IMR-90 (cell line): ENCODE measurements at regions not wholly inside any gene's neighbourhood (a gene's known extent, or its start where the extent isn't known, plus 50 kb on each side); places are given as distances from the start of the nearest gene placed in this dataset.

Experiments
- ATAC-seq: fragments of 200-7000 bp; cut with Tn5 transposase; 2 replicates; pipeline ENCODE4 v1.9.1; 2020; ENCODE audit warnings: low read depth, mild to moderate bottlenecking, moderate library complexity
- BruUV-seq: library from RNA; stranded (reverse); fragments of 400-500 nt; replicated peaks from 2 replicates; lab custom pipeline; 2021; lab: Mats Ljungman, UMichigan
- CTCF ChIA-PET: fragments of 300-600 bp; formaldehyde crosslinking; extraction: SDS; loops from one replicate; lab custom pipeline; 2021; ENCODE audit warnings: antibody characterized with exemption; lab: Yijun Ruan, JAX
- POLR2A ChIA-PET: fragments of 300-600 bp; sonication (Branson Sonifier 250); formaldehyde crosslinking; loops from one replicate; lab custom pipeline; 2022; ENCODE audit warnings: antibody characterized with exemption; ENCODE audit not compliant: unreplicated experiment; lab: Charles Lee
- DNase-seq: peaks from one replicate; pipeline ENCODE4 v3.0.0; 2013
- H2AFZ ChIP-seq: replicated peaks from 2 replicates; pipeline ENCODE3; 2013; ENCODE audit warnings: low read length, mild to moderate bottlenecking; ENCODE audit not compliant: poor library complexity
- H2AK5ac ChIP-seq: 2 replicates; pipeline ENCODE4 v1.6.1; 2013; ENCODE audit warnings: low read depth, low read length, inconsistent platforms
- H2AK9ac ChIP-seq: replicated peaks from 2 replicates; pipeline ENCODE3; 2013; ENCODE audit warnings: mild to moderate bottlenecking, low read depth, low read length, moderate library complexity; ENCODE audit not compliant: poor library complexity
- H2BK120ac ChIP-seq: 2 replicates; pipeline ENCODE4 v1.6.1; 2013; ENCODE audit warnings: low read depth, low read length, inconsistent platforms
- H2BK15ac ChIP-seq: 3 replicates; pipeline ENCODE4 v1.6.1; 2013; ENCODE audit warnings: low read depth, low read length, inconsistent platforms
- H2BK20ac ChIP-seq: 2 replicates; pipeline ENCODE4 v1.6.1; 2013; ENCODE audit warnings: low read depth, mild to moderate bottlenecking, inconsistent platforms, low read length, moderate library complexity
- H2BK5ac ChIP-seq: 2 replicates; pipeline ENCODE4 v1.6.1; 2013; ENCODE audit warnings: mild to moderate bottlenecking, low read depth, low read length, inconsistent platforms; ENCODE audit not compliant: poor library complexity, severe bottlenecking
- H3K14ac ChIP-seq: replicated peaks from 2 replicates; pipeline ENCODE4 v1.6.1; 2013; ENCODE audit warnings: low read depth, low read length, inconsistent platforms
- H3K18ac ChIP-seq: 2 replicates; pipeline ENCODE4 v1.6.1; 2013; ENCODE audit warnings: low read depth, low read length, control low read depth
- H3K23ac ChIP-seq: 2 replicates; pipeline ENCODE4 v1.6.1; 2013; ENCODE audit warnings: low read depth, low read length, inconsistent platforms
- H3K27ac ChIP-seq: 2 replicates; pipeline ENCODE4 v1.5.1; 2013; ENCODE audit warnings: mild to moderate bottlenecking, control low read depth, low read length; ENCODE audit not compliant: insufficient read depth
- H3K27me3 ChIP-seq: 2 replicates; pipeline ENCODE4 v1.6.1; 2013; ENCODE audit warnings: low read length; ENCODE audit not compliant: control insufficient read depth, insufficient read depth
- H3K36me3 ChIP-seq: 2 replicates; pipeline ENCODE4 v1.6.1; 2013; ENCODE audit warnings: low read length, mixed read lengths; ENCODE audit not compliant: control insufficient read depth, insufficient read depth
- H3K4ac ChIP-seq: 2 replicates; pipeline ENCODE4 v1.6.1; 2013; ENCODE audit warnings: low read depth, low read length, inconsistent platforms
- H3K4me1 ChIP-seq: 2 replicates; pipeline ENCODE4 v1.6.1; 2013; ENCODE audit warnings: low read length, mixed read lengths; ENCODE audit not compliant: control insufficient read depth, insufficient read depth
- H3K4me2 ChIP-seq: 2 replicates; pipeline ENCODE4 v1.6.1; 2013; ENCODE audit warnings: low read depth, mild to moderate bottlenecking, control low read depth, low read length, moderate library complexity
- H3K4me3 ChIP-seq: 2 replicates; pipeline ENCODE4 v1.5.1; 2013; ENCODE audit warnings: low read depth, mild to moderate bottlenecking, control low read depth, low read length, moderate library complexity; ENCODE audit not compliant: insufficient read depth
- H3K56ac ChIP-seq: 2 replicates; pipeline ENCODE4 v1.6.1; 2013; ENCODE audit warnings: low read length, inconsistent platforms; ENCODE audit not compliant: insufficient read depth; ENCODE audit errors: extremely low read depth
- H3K79me1 ChIP-seq, 2 experiments: 2 replicates each; pipeline ENCODE4 v1.6.1; 2013; ENCODE audit warnings: low read length in 2 of 2, inconsistent platforms in 1 of 2, low read depth in 1 of 2
- H3K9ac ChIP-seq: 2 replicates; pipeline ENCODE4 v1.6.1; 2013; ENCODE audit warnings: low read depth, low read length, control low read depth
- H3K9me1 ChIP-seq: 2 replicates; pipeline ENCODE4 v1.6.1; 2013; ENCODE audit warnings: low read length, inconsistent platforms; ENCODE audit not compliant: insufficient read depth
- H3K9me3 ChIP-seq: 2 replicates; pipeline ENCODE4 v1.6.1; 2013; ENCODE audit warnings: low read length; ENCODE audit not compliant: control insufficient read depth, insufficient read depth
- H4K20me1 ChIP-seq: 2 replicates; pipeline ENCODE4 v1.6.1; 2013; ENCODE audit warnings: low read length, inconsistent platforms; ENCODE audit not compliant: insufficient read depth
- H4K5ac ChIP-seq: 2 replicates; pipeline ENCODE4 v1.6.1; 2013; ENCODE audit warnings: mild to moderate bottlenecking, low read depth, low read length, control low read depth
- H4K8ac ChIP-seq, 2 experiments: 2 replicates each; pipeline ENCODE4 v1.6.1; 2013; ENCODE audit warnings: low read depth in 2 of 2, low read length in 2 of 2, control low read depth in 1 of 2, inconsistent platforms in 1 of 2
- H4K91ac ChIP-seq: 2 replicates; pipeline ENCODE4 v1.6.1; 2013; ENCODE audit warnings: low read depth, low read length, inconsistent platforms; ENCODE audit not compliant: insufficient read depth
- BHLHE40 ChIP-seq: fragments of 150-350 bp; IDR thresholded peaks from 2 replicates; pipeline ENCODE4 v1.6.1; 2016; ENCODE audit warnings: mild to moderate bottlenecking, low read depth, low read length
- CEBPB ChIP-seq: IDR thresholded peaks from 2 replicates; pipeline ENCODE4 v1.6.1; 2012; ENCODE audit warnings: low read depth, low read length, improper control_type of control experiment
- CHD1 ChIP-seq: IDR thresholded peaks from 2 replicates; pipeline ENCODE4 v1.6.1; 2012; ENCODE audit warnings: low read depth, low read length, improper control_type of control experiment
- FOS ChIP-seq: fragments of 150-350 bp; IDR thresholded peaks from 2 replicates; pipeline ENCODE4 v1.6.1; 2016; ENCODE audit warnings: low read depth, low read length
- MAFK ChIP-seq: IDR thresholded peaks from 2 replicates; pipeline ENCODE4 v1.6.1; 2012; ENCODE audit warnings: low read depth, low read length, improper control_type of control experiment
- MAZ ChIP-seq: IDR thresholded peaks from 2 replicates; pipeline ENCODE4 v1.6.1; 2012; ENCODE audit warnings: low read depth, mild to moderate bottlenecking, low read length, improper control_type of control experiment, moderate library complexity, borderline replicate concordance
- MXI1 ChIP-seq: IDR thresholded peaks from 2 replicates; pipeline ENCODE4 v1.6.1; 2012; ENCODE audit warnings: low read depth, mild to moderate bottlenecking, low read length, moderate library complexity, borderline replicate concordance
- NFE2L2 ChIP-seq: fragments of 150-350 bp; IDR thresholded peaks from 2 replicates; pipeline ENCODE4 v1.6.1; 2016; ENCODE audit warnings: low read depth, mild to moderate bottlenecking, low read length
- POLR2A ChIP-seq: IDR thresholded peaks from 2 replicates; pipeline ENCODE4 v1.6.1; 2012; ENCODE audit warnings: mild to moderate bottlenecking, low read depth, low read length
- RAD21 ChIP-seq: IDR thresholded peaks from 2 replicates; pipeline ENCODE4 v1.6.1; 2012; ENCODE audit warnings: low read length, improper control_type of control experiment
- RCOR1 ChIP-seq: IDR thresholded peaks from 2 replicates; pipeline ENCODE4 v1.6.1; 2012; ENCODE audit warnings: mild to moderate bottlenecking, low read length, improper control_type of control experiment; ENCODE audit not compliant: insufficient replicate concordance
- RFX5 ChIP-seq: IDR thresholded peaks from 2 replicates; pipeline ENCODE4 v1.8.0; 2012; ENCODE audit warnings: low read depth, mild to moderate bottlenecking, low read length, moderate library complexity
- SMC3 ChIP-seq: fragments of 150-350 bp; IDR thresholded peaks from 2 replicates; pipeline ENCODE4 v1.6.1; 2016; ENCODE audit warnings: low read depth, mild to moderate bottlenecking, antibody characterized with exemption, low read length, moderate library complexity
- WGBS, 2 experiments: methylation state at CpG; one replicate each; pipeline versions ENCODE4 v1.1.5 to v1.1.7; 2013; ENCODE audit warnings: missing lambda C conversion rate in 2 of 2; ENCODE audit not compliant: insufficient read length in 1 of 2; ENCODE audit errors: extremely low coverage in 2 of 2; 5-methylcytosine and 5-hydroxymethylcytosine counted together
- dilution Hi-C: fragments of 300-500 bp; cut with HindIII; formaldehyde crosslinking; loops from one replicate; pipeline ENCODE4 v1.14.3; 2018; ENCODE audit warnings: low sequenced_read_pairs; ENCODE audit not compliant: unreplicated experiment
- in situ Hi-C: fragments of 300-500 bp; cut with MboI; formaldehyde crosslinking; loops from 3 replicates; pipeline ENCODE4 v1.14.3; 2019; ENCODE audit warnings: low sequenced_read_pairs, inconsistent platforms, mixed read lengths
- intact Hi-C: fragments of 100-400 bp; cut with micrococcal nuclease; formaldehyde crosslinking; loops from 2 replicates; pipeline ENCODE4 v1.10.0; 2022
- TF ChIP-seq, protein P1 (sequence below): conservative IDR thresholded peaks from 2 replicates; pipeline ENCODE4 v1.5.1; 2012; ENCODE audit warnings: mild to moderate bottlenecking, low read depth, low read length, improper control_type of control experiment
- TF ChIP-seq, protein P2 (sequence below): fragments of 150-350 bp; IDR thresholded peaks from 2 replicates; pipeline ENCODE4 v1.6.1; 2017; ENCODE audit warnings: mild to moderate bottlenecking, antibody characterized with exemption, low read length, low read depth
- TF ChIP-seq, protein P3 (sequence below): fragments of 150-350 bp; IDR thresholded peaks from 2 replicates; pipeline ENCODE4 v1.6.1; 2016; ENCODE audit warnings: low read depth, mild to moderate bottlenecking, low read length, moderate library complexity, borderline replicate concordance

DNA sequence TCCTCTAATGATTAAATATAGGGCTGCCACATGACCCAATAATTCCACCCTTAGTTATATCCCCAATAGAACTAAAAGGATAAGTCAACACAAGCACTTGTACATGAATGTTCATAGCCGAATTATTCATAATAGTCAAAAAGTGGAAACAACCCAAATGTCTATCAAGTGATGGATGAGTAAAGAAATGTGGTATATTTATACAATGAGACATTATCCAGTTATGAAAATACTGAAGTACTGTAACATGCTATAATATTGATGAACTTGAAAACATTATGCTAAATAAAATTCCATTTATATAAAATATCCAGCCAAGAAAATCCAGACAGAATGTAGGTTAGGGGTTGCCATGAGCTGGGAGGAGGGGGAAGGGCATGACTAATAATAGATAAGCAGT lies 436.7 kb upstream of the AADAT start:
- ChIA-PET POLR2A (no interaction called here), CTCF (no interaction called here)
- intact Hi-C loops, result no loop called here

More for the DNA sequence above, 436.7 kb upstream of the AADAT start:
- H3K9me1 ChIP-seq, result no peaks in the 10 kb centered on the region
- no peaks in the 10 kb centered on the region for H3K27me3 ChIP-seq
- H3K23ac ChIP-seq, result no peak overlapping the region
- no peak overlapping the region for H3K27ac ChIP-seq
- dilution Hi-C loops (no loop called here), in situ Hi-C loops (no loop called here)
- no peak for ATAC-seq
- H3K9ac ChIP-seq, result no peak overlapping the region
- no peak overlapping the region for H4K5ac ChIP-seq
- DNase-seq, result no peak
- WGBS, 2 experiments, result no CpG with 5 or more reads among the region's 1 CpG
- no peak overlapping the region for H3K4me2 ChIP-seq
- TF ChIP-seq POLR2A (no peak), NFE2L2 (no peak), CHD1 (no peak), RCOR1 (no peak), RAD21 (no peak), RFX5 (no peak), MAFK (no peak), BHLHE40 (no peak), SMC3 (no peak), MAZ (no peak), CEBPB (no peak), MXI1 (no peak), FOS (no peak)
- TF ChIP-seq, protein P1, sequence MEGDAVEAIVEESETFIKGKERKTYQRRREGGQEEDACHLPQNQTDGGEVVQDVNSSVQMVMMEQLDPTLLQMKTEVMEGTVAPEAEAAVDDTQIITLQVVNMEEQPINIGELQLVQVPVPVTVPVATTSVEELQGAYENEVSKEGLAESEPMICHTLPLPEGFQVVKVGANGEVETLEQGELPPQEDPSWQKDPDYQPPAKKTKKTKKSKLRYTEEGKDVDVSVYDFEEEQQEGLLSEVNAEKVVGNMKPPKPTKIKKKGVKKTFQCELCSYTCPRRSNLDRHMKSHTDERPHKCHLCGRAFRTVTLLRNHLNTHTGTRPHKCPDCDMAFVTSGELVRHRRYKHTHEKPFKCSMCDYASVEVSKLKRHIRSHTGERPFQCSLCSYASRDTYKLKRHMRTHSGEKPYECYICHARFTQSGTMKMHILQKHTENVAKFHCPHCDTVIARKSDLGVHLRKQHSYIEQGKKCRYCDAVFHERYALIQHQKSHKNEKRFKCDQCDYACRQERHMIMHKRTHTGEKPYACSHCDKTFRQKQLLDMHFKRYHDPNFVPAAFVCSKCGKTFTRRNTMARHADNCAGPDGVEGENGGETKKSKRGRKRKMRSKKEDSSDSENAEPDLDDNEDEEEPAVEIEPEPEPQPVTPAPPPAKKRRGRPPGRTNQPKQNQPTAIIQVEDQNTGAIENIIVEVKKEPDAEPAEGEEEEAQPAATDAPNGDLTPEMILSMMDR, result no peak
- TF ChIP-seq, protein P2, sequence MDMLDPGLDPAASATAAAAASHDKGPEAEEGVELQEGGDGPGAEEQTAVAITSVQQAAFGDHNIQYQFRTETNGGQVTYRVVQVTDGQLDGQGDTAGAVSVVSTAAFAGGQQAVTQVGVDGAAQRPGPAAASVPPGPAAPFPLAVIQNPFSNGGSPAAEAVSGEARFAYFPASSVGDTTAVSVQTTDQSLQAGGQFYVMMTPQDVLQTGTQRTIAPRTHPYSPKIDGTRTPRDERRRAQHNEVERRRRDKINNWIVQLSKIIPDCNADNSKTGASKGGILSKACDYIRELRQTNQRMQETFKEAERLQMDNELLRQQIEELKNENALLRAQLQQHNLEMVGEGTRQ, result no peak
- TF ChIP-seq, protein P3, sequence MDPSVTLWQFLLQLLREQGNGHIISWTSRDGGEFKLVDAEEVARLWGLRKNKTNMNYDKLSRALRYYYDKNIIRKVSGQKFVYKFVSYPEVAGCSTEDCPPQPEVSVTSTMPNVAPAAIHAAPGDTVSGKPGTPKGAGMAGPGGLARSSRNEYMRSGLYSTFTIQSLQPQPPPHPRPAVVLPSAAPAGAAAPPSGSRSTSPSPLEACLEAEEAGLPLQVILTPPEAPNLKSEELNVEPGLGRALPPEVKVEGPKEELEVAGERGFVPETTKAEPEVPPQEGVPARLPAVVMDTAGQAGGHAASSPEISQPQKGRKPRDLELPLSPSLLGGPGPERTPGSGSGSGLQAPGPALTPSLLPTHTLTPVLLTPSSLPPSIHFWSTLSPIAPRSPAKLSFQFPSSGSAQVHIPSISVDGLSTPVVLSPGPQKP, result no peak
- no peak overlapping the region for H4K8ac ChIP-seq
- H3K4me3 ChIP-seq, result no peak overlapping the region
- H2BK15ac ChIP-seq, result no peak overlapping the region
- no peaks in the 10 kb centered on the region for H3K4me1 ChIP-seq
- H3K18ac ChIP-seq, result no peak overlapping the region
- no peaks in the 10 kb centered on the region for H3K36me3 ChIP-seq
- H2AK5ac ChIP-seq, result no peak overlapping the region
- no peak overlapping the region for H2AFZ ChIP-seq
- no peaks in the 10 kb centered on the region for H3K9me3 ChIP-seq
- H3K14ac ChIP-seq, result no peak overlapping the region
- H2BK120ac ChIP-seq, result no peak overlapping the region
- H3K56ac ChIP-seq, result no peak overlapping the region
- H2BK5ac ChIP-seq, result no peak overlapping the region
- H2AK9ac ChIP-seq, result no peak overlapping the region
- no peaks in the 10 kb centered on the region for H3K79me1 ChIP-seq
- BruUV-seq, result no TSS peak
- no peaks in the 10 kb centered on the region for H4K20me1 ChIP-seq
- no peak overlapping the region for H2BK20ac ChIP-seq
- no peak overlapping the region for H3K4ac ChIP-seq
- H4K91ac ChIP-seq, result no peak overlapping the region
